NCI-H1436 (cell line): ENCODE measurements at regions not wholly inside any gene's neighbourhood (a gene's known extent, or its start where the extent isn't known, plus 50 kb on each side); places are given as distances from the start of the nearest gene placed in this dataset.

Source experiments
- DNase-seq: peaks from one replicate; lab custom pipeline; 2025; lab: John Stamatoyannopoulos, UW

DNA sequence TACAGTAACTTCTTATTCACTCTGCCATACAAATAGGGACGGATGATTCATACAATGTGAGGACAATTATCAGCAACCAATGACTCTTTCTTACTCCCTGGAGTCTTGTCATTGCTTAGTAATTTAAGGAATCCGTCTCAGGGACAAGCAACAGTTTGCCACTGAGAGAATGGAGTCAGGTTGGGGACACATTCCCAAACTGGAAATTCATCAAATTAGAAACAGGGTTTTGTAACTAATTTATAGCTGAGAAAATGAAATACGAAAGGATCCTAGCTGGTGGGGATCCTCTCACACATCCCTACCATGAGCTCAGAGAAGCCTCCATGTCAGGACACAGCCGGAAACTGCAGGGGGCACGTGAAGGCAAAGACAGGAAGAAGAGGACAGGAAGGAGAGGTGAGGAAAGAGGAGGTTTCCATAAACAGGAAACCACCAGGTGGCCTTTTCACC, 50.4 kb upstream of the KDR start:
- no peak for DNase-seq

DNA sequence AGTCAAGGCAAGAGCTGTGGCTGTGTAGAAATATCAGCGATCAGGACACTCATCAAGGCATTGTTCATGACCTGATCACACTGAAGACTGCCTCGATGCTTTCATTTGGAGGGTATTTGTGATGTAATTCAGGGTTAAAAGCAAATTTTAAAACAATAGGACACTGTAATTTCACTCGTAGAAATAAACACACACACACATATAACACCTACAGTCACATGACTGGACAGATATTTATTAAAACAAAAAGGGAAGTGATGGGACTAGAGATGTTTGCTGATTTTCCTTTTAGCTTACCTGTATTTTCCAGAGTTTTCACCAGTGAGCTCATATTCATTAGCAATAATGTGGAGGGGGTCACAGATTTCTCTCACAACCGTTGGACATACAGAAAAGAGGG, 51.1 kb upstream of the KDR start:
- DNase-seq: no peak

DNA sequence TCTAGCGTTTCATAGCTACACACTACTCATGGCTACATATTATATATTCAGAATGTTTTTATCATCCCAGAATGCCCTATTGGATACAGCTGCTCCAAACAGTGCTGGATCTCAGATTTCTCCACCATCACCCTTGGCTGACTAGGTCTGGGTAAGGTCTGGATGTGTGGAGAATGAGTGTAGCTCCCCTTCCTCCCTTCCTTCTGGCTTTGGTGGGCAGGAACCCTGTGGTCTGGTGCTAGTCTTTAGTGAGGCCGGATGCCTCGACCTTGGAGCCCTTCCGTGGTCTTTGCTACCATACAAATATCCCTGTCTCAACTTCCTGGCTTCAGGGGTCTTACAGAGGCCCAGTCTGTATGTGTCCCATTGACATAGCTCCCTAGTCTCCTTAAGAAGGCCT, 52.1 kb upstream of the KDR start:
- no peak for DNase-seq

DNA sequence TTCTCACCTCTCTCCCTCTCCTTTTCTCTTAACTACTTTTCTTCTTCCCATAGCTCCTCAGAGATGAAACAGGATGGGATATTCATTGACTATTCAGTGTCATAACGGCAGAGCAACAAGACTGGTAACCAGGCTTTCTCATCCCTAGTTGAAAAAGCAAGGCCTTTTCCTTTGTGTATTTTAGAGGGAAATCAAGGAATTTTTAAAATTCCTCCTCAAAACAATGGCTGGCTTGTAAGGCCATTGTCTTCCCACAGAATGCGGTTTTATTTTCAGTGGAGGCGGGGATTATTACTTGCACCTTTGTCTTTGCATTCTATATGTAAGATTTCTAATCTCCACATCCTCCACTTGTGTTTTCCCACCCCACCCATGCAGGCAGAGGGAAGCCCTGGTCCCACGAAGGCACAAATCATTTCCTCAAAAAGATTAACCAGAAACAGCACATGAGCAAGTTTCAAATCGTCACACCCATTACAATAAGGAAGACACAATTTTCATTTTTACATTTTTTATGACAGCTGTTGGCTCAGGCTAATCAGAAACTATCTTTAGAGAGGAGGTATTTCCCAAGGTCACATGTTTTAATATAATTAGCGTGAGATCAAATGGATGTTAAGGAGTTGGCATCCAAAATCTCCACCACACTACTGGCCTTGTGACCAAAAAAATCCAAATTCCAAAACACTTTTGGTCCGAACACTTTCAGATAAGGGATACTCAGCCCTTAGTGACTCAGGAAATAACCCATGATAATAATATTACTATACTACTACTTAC, 53.0 kb upstream of the KDR start:
- no peak for DNase-seq

DNA sequence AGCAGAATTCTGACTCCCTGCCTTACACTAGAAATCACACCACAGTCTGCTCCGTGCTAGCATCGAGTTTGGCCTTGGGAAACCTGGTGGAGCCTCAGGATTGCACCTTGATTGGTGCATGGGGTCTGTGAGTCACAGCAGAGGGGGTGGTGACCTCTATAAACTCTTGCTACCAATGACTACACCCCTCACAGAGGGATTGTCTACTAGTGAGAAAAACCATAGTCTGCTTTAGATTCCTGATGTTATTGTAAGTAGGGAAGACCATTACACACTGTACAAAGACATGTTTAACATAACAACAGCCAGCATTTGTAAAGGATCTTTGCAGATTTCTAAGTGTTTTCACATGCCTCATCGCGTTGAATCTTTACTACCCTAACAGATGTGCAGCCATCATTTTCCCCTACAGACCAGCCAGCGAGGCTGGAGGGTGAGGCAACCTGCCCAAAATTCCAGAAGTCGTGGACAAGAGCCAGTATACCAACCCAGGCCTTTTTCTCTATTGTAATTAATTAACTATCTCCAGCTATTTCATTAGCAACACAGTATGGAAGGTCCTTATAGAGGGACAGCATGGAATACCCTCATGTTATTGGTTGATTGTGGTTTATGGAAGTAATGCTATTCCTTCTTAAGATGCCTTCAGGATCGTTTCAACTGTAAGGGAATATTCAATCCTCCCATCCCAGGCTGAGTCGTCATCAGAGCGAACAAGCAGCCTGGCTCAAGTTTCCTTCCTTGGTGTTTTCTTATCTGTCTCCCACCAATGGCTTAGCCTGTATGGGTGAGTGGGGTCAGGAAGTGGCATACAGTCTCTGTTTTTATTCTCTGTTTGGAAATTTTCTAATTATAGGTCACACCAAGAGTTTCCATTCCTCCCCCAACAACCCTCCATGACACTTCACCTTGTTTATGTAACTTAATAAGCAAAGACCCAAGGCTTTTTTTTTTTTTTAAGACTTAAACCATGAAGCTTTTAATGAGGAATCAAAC, 55.9 kb upstream of the KDR start:
- no peak for DNase-seq

DNA sequence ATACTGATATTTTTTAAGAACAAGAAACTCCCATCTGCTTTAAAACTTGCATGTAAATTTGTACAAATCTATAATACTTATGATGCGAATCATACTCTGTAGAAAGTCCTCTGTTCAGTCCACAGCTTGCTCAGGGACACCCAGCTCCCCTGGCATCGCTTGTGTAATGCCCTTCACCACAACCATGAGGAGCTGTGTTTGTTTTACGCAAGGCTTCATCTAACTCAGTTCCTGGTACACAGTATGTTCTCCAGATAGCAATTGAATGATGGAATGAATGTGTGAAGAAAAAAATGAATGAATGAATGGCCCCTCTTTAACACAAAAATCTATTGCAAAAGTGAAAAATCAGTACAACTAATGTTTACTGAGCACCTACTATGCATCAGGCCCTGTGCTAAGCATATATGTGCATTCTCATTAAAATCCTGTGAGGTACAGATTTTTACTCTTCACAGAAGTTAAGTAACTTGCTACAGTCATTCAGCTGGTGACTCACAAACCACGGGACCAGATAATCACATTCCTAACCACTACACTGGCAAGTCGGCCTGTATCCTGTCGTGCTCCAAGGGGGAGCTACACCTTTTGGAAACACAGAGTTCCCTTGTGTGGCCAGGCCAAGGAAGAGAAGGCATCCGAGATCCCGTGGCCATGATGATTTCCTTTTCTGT, 58.7 kb upstream of the KDR start:
- no peak for DNase-seq

DNA sequence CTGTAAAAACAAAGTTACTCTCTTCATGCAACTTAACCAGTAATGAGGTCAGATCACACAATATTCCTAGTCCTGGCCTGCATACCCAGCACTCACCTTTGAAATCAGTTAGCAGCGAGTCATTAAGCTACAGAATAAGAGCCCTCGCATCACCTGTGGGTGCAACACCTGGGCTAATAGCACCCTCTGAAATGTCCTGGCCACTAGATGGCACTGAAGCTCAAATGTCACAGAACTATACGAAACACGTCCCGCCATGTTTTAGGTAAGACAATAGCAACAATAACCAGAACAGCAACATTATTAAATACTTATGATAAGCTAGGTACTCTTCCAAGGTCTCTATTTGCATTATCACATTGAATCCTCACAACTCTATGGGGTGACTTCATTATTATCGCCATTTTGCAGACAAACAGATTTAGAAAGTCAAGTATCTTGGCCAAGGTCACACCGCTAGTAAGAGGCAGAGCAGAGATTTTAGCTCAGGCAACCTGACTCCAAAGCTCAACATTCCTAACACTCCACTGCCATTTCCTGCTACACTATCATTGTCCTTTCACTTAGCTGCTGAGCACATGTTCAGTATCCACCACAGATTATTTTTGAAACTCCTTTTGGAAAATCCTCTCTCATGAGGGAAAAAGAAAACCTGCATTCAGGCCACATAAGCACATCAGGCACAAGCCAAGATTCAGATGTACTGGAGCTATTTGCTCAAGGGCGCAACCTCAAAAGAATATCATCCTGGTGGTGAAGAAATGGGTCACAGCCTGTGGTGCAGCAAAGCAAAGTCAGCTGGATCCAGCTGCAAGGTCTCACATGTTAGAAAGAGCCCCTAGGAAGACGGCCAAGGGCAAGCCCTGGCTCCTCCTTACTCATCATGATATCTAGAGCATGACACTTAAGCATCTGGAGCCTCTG, 59.5 kb upstream of the KDR start:
- DNase-seq: peak; percentile 14

DNA sequence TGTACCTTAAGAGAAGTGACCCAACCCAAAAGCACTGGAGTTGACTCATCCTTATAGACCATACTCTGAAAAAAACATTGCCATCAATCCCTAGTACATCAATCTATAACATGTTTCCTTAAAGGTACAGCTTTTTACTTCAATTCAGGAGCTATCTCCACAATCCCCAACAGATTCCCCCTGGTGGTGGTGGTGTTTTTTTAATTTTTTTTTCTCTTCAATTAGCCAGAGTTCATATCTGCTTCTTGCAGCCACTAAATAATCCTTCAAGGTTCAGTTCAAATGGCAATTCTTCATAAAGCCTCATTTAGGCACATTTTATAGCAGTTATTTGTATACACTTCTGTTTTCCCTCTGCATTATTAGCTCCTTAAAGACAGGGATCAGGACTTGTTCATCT, 60.7 kb upstream of the KDR start:
- DNase-seq: no peak

DNA sequence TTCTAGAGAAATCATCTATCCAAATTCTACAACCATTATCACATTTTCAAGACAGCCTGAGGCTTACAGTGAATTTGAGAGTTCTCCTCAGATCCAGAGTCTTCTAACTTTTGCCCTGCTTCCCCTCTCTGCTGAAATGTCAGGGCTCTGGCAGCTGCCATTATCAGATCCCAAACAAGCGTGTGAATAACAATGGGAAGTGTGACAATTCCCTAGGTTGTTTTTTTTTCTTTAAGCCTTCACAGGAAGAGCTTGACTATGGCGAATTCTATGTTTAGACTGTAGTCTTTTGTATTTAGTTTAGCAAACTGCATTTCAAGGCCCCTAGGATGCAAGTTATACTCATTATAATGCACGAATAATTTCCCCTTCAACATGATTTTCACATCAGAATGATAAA, 61.3 kb upstream of the KDR start:
- DNase-seq: no peak

DNA sequence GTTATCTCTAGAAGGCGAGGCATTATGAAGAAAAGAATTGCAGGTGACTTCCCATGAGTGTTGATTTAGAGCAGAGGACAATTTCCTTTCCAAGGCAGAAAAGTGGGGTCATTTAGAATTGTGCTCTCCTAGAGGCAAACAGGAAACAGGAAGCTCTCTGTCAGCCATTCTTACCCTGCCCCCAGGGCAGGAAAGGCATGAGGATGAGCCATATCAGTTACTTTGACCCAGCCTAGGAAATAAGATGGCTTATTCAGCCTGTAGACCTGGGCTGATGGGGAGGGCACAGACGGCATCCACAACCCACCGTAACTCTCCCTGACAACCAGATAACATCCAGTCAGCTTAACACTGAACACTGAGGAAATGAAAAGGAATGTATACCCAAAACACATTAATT, 88.8 kb upstream of the KDR start:
- no peak for DNase-seq

DNA sequence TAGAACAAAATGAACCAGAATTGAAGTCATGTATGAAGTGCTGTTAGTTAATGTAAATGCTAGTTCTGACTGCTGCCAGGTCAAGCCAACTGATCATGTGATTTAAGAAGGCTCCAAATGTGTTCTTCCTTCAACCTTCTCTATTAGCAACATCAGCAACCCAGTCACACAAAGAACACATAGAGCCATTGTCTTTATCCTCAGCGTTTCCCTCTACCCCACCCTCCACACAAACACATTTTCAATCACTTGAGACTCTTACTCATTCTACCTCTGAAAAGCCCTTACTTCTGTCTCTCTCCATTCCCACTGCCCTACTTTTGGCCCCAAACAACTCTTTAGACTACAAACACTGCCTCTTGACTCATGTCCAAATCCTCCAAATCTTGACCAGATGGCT, 89.7 kb upstream of the KDR start:
- no peak for DNase-seq

DNA sequence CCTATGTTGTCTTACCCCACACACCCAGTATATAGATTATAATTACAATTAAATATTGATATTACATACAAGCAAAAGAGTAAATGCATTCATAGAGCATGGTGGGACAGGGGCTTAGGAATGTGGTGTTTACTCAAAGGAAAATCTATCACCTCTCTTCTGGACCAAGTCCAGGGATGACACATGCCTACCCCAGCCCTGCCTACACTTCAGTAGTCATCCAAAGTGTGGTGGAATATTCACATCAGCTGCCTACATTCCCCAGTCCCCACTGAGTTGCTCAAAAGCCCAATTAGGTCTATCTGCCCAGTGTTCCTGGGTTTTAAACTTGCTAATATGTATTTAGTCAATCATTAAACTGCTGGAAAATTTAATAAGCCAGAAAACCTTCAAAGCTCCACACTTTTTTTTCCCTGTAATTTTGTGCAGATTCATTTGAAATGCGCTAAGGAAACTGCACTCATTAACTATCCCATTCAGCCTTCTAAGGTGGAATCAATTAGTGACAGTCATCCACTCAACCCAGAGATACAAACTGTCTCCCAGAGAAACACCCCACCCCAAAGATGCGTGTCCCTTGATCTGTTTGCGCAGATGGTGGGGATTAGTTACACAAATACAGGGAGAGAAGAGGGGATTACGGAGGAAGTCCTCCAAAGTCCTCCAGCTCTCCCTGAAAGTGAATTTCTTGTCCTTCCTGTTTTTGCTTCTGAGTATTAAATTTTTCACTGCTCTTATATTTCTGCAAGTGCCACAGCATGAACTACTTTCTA, 91.7 kb upstream of the KDR start:
- no peak for DNase-seq

DNA sequence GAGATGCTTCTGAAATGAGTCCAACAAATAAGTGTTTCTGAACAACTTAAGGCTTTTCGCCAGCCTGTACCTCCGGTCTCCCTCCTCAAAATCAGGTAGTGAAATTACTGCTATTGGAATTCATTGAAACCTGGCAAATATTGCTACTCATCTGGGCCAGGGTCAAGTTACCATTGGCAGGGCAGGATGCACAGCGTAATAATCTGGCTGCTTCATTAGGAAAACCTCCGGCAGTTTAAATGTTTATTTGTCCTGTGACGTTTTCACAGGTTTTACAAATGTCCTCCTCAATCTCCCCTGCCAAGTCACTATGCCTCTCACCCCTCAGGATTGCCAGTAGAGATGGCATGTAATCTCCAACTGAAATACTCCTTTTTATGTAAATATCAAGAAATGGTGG, 92.6 kb upstream of the KDR start:
- no peak for DNase-seq

DNA sequence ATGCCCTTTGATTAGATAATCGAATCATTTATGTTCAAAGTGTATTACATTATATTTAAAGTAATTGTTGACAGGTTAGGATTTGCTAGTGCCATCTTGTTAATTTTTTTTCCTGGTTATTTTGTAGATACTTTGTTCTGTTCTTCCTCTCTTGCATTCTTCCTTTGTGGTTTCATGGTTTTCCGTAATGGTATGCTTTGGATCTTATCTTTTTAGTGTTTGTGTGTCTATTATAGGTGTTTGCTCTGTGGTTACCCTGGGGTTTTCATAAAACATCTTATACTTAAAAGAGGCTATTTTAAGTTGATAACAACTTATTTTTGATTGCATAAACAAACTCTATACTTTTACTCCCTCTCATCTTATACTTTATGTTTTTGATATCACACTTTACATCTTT, 108.2 kb upstream of the SRD5A3 start:
- no peak for DNase-seq

DNA sequence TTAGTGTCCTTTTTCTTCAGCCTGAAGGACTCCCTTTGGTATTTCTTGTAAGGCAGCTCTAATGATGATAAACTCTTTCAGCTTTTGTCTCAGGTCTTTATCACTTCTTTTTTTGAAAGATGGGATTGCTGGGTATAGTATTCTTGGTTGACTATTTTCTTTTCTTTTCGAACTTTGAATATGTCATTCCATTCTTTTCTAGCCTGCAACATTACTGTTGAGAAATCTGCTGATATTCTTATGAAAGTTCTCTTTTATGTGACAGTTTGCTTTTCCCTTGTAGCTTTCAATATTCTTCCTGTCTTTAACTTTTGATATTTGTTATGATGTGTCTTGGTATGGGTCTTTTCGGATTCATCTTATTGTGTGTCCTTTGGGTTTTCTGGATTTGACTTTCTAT, 107.6 kb upstream of the SRD5A3 start:
- DNase-seq: no peak

DNA sequence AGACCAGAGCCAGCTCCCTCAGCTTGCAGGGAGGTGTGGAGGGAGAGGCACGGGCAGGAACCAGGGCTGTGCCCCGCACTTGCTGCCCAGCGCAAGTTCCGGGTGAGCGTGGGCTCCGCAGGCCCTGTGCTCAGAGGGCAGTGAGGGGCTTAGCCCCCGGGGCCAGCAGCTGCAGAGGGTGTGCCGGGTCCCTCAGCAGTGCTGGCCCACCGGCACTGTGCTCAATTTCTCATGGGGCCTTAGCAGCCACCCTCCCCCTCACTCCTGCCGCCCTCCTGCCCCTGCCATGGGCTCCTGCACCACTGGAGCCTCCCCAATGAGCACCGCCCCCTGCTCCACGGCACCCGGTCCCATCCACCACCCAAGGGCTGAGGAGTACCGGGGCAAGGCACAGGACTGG, 104.6 kb upstream of the SRD5A3 start:
- DNase-seq: no peak

DNA sequence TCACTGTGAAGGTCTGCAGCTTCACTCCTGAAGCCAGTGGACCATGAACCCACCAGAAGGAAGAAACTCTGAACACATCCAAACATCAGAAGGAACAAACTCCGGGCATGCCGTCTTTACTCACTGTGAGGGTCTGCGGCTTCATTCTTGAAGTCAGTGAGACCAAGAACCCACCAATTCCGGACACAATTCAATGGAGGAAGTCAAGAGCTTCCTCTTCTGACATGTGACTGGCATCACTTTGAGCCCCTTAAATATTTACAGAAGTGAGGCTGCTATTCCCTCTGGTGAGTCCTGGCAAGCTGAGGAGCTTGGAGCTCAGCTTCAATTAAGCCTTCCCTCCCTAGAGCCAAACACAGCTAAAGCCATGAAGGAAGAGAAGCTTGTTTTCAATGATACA, 103.5 kb upstream of the SRD5A3 start:
- DNase-seq: no peak

DNA sequence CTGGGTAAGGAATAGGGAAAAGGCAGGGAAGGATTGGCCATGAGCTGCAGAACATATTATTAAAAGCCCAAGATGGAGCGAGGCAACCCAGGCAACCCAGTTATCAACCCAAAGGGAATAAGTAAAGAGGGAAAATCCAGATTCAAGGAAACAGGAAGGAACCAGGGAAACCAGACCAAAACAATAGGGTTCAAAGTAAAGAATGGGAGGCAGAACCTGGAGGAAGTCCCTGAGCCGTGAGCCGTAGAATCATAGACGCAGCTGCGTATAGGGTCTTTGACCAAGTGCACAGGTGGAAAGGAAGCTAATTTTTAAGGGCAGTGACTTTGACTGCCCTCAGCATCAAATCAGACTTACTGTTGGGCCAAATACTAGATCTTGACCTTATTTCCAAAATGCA, 98.5 kb upstream of the SRD5A3 start:
- DNase-seq: no peak

DNA sequence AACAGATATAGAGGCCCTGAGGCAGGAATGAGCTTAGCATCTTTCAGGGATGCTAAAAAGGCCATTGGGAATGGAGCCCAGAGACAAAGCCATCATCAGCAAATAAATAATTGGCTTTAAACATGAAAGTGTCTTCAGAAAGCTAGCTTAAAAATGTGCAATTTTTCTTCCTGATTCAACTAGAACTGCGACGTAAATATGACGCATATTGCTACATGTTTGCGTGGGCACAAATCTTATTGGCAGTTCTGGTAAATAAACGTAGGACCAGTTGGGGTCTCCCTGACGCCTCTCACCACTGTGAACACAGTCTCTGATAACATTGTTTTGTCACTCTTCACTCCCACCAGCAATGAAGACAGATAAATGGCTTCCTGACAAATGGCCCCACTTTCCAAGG, 97.3 kb upstream of the SRD5A3 start:
- DNase-seq: no peak

DNA sequence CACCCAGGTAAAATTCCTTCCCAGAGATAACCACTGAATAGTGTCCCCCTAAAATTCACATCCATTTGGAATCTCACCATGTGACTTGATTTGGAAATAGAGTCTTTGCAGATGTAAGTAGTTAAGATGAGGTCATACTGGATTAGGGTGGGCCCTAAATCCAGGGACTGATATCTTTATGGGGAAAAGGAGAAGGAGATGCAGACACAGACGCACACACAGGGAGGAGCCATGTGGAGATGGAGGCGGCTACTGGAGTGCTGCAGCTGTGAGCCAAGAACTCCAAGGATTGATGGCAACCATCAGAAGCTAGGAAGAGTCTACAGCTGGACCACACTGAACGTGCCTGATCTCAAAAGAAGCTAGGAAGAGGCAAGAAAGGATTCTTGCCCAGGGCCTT, 96.6 kb upstream of the SRD5A3 start:
- no peak for DNase-seq

DNA sequence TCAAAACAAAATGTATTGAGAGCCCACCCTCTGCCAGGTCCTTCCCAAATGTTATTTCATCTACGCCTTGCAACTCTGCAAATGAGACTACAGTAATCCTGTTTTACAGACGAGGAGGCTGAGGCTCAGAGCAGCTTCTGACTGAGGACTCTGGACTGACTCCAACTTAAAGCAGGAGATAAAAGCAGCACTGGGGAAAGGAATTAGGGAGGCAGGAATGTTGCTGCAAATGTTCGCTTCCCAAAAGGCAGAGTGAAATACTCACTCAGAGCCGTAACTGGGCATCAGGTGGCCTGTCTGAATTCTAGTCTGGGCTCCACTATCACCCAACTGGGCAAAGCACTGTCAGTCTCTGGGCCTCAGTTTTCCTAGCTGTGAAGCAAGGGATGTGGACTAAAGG, 94.7 kb upstream of the SRD5A3 start:
- DNase-seq: no peak
